GM12864 (cell line): ENCODE measurements at regions not wholly inside any gene's neighbourhood (a gene's known extent, or its start where the extent isn't known, plus 50 kb on each side); places are given as distances from the start of the nearest gene placed in this dataset.

ENCODE experiments used
- DNase-seq: peaks from one replicate; pipeline ENCODE4 v3.0.0-alpha.2; 2011; ENCODE audit warnings: low read depth
- H3K4me3 ChIP-seq: 2 replicates; pipeline ENCODE4 v1.5.1; 2011; ENCODE audit warnings: mild to moderate bottlenecking, low read depth, low read length, control low read depth
- CTCF ChIP-seq: IDR thresholded peaks from 2 replicates; pipeline ENCODE4 v1.5.1; 2011; ENCODE audit warnings: low read depth, mild to moderate bottlenecking, moderate library complexity, low read length, control low read depth, inconsistent platforms; ENCODE audit errors: missing control alignments

GRCh38 chr11:70592641-70593165 is 194.4 kb downstream of the CTTN start:
- no peak for TF ChIP-seq CTCF

GRCh38 chr11:70593446-70593983 is 195.2 kb downstream of the CTTN start:
- no peak for DNase-seq
- H3K4me3 ChIP-seq, result no peak overlapping the region
- no peak for TF ChIP-seq CTCF

More at GRCh38 chr11:70592641-70593165, 194.4 kb downstream of the CTTN start:
- no peak overlapping the region for H3K4me3 ChIP-seq
- no peak for DNase-seq

- TF ChIP-seq CTCF, result no peak
- no peak overlapping the region for H3K4me3 ChIP-seq
- no peak for DNase-seq
Observed at GRCh38 chr11:70594031-70594430, 195.7 kb downstream of the CTTN start.

- no peak for TF ChIP-seq CTCF
- H3K4me3 ChIP-seq, result no peak overlapping the region
- DNase-seq, result no peak
Observed at GRCh38 chr11:70594606-70595005, 196.3 kb downstream of the CTTN start.

GRCh38 chr11:70595016-70595415 is 196.7 kb downstream of the CTTN start:
- no peak for TF ChIP-seq CTCF
- DNase-seq, result no peak
- no peak overlapping the region for H3K4me3 ChIP-seq

- no peak overlapping the region for H3K4me3 ChIP-seq
- no peak for DNase-seq
- TF ChIP-seq CTCF, result no peak
Observed at GRCh38 chr11:70595452-70595851, 197.1 kb downstream of the CTTN start.

GRCh38 chr11:70596091-70596490 is 197.8 kb downstream of the CTTN start:
- H3K4me3 ChIP-seq, result no peak overlapping the region
- no peak for DNase-seq
- TF ChIP-seq CTCF, result no peak
